GM23338 (cell line): ENCODE measurements at regions not wholly inside any gene's neighbourhood (a gene's known extent, or its start where the extent isn't known, plus 50 kb on each side); places are given as distances from the start of the nearest gene placed in this dataset.

Source experiments
- CREB1 ChIP-seq: fragments of 250-450 bp; sonication (Bioruptor Pico); IDR thresholded peaks from 2 replicates; pipeline ENCODE4 v1.5.0; 2020; ENCODE audit warnings: low read depth, mild to moderate bottlenecking, moderate library complexity
- EZH2 ChIP-seq: fragments of 200-600 bp; sonication (generic); IDR thresholded peaks from one replicate; pipeline ENCODE4 v1.8.0; 2017; ENCODE audit warnings: antibody characterized with exemption, mild to moderate bottlenecking, low read depth; ENCODE audit not compliant: unreplicated experiment
- EZH2phosphoT487 ChIP-seq: fragments of 200-600 bp; sonication (generic); IDR thresholded peaks from one replicate; pipeline ENCODE4 v1.8.1; 2018; ENCODE audit warnings: antibody characterized with exemption; ENCODE audit not compliant: unreplicated experiment
- JUNB ChIP-seq: IDR thresholded peaks from one replicate; pipeline ENCODE4 v1.6.1; 2016; ENCODE audit warnings: antibody characterized with exemption; ENCODE audit not compliant: unreplicated experiment
- POLR2AphosphoS5 ChIP-seq: IDR thresholded peaks from 2 replicates; pipeline ENCODE4 v1.6.1; 2016; ENCODE audit warnings: antibody characterized with exemption, low read depth
- REST ChIP-seq: IDR thresholded peaks from one replicate; pipeline ENCODE4 v1.6.1; 2018; ENCODE audit warnings: antibody characterized with exemption; ENCODE audit not compliant: unreplicated experiment
- ZNF114 ChIP-seq: fragments of 250-450 bp; sonication (Bioruptor Pico); IDR thresholded peaks from 2 replicates; pipeline ENCODE4 v1.5.0; 2020; ENCODE audit warnings: mild to moderate bottlenecking, moderate library complexity
- ZNF331 ChIP-seq: fragments of 250-450 bp; sonication (Bioruptor Pico); IDR thresholded peaks from 2 replicates; pipeline ENCODE4 v1.5.0; 2020; ENCODE audit warnings: low read depth, mild to moderate bottlenecking, moderate library complexity
- ZNF462 ChIP-seq: fragments of 250-450 bp; sonication (Bioruptor Pico); IDR thresholded peaks from 2 replicates; pipeline ENCODE4 v1.5.0; 2020; ENCODE audit warnings: mild to moderate bottlenecking, moderate library complexity
- TF ChIP-seq, protein P1 (sequence below), 2 experiments: fragments of 200-600 bp in 1 of 2; sonication (generic) in 1 of 2; conservative IDR thresholded peaks; 2 replicates each; pipeline versions ENCODE4 v1.5.1 to v1.6.1; 2016 to 2017; ENCODE audit warnings: antibody characterized with exemption in 2 of 2, low read depth in 2 of 2, mild to moderate bottlenecking in 2 of 2, moderate library complexity in 1 of 2
- TF ChIP-seq, protein P2 (sequence below): IDR thresholded peaks from 2 replicates; pipeline ENCODE4 v1.6.1; 2016; ENCODE audit warnings: antibody characterized with exemption

- TF ChIP-seq POLR2AphosphoS5 = no peak
- TF ChIP-seq, protein P1, sequence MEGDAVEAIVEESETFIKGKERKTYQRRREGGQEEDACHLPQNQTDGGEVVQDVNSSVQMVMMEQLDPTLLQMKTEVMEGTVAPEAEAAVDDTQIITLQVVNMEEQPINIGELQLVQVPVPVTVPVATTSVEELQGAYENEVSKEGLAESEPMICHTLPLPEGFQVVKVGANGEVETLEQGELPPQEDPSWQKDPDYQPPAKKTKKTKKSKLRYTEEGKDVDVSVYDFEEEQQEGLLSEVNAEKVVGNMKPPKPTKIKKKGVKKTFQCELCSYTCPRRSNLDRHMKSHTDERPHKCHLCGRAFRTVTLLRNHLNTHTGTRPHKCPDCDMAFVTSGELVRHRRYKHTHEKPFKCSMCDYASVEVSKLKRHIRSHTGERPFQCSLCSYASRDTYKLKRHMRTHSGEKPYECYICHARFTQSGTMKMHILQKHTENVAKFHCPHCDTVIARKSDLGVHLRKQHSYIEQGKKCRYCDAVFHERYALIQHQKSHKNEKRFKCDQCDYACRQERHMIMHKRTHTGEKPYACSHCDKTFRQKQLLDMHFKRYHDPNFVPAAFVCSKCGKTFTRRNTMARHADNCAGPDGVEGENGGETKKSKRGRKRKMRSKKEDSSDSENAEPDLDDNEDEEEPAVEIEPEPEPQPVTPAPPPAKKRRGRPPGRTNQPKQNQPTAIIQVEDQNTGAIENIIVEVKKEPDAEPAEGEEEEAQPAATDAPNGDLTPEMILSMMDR (conservative IDR thresholded peaks at IDR 0.05; ENCODE audit: low read depth in 2 of 2) = no peak
- TF ChIP-seq EZH2 = no peak
- TF ChIP-seq REST = no peak
- no peak for TF ChIP-seq EZH2phosphoT487
- no peak for TF ChIP-seq CREB1 (CRISPR knock-in tag)
- no peak for TF ChIP-seq ZNF114
- TF ChIP-seq ZNF331 (CRISPR knock-in tag) = no peak
- TF ChIP-seq, protein P2, sequence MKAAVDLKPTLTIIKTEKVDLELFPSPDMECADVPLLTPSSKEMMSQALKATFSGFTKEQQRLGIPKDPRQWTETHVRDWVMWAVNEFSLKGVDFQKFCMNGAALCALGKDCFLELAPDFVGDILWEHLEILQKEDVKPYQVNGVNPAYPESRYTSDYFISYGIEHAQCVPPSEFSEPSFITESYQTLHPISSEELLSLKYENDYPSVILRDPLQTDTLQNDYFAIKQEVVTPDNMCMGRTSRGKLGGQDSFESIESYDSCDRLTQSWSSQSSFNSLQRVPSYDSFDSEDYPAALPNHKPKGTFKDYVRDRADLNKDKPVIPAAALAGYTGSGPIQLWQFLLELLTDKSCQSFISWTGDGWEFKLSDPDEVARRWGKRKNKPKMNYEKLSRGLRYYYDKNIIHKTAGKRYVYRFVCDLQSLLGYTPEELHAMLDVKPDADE = no peak
- TF ChIP-seq ZNF462 (CRISPR knock-in tag) = no peak
- TF ChIP-seq JUNB = no peak
Observed at GRCh38 chr6:126268092-126268491, 71.8 kb upstream of the CENPW start.
